GM12878 (cell line): ENCODE measurements at regions not wholly inside any gene's neighbourhood (a gene's known extent, or its start where the extent isn't known, plus 50 kb on each side); places are given as distances from the start of the nearest gene placed in this dataset.

ENCODE experiments used
- ATAC-seq: fragments of 200-7000 bp; cut with Tn5 transposase; 3 replicates; pipeline ENCODE4 v1.9.1; 2020; ENCODE audit warnings: mild to moderate bottlenecking, moderate library complexity
- BruUV-seq: library from RNA; stranded (reverse); fragments of 400-500 nt; replicated peaks from 2 replicates; lab custom pipeline; 2021; lab: Mats Ljungman, UMichigan
- CTCF ChIA-PET: fragments of 300-600 bp; sonication (Branson Sonifier 250); formaldehyde crosslinking; extraction: SDS; loops from one replicate; lab custom pipeline; 2021; ENCODE audit warnings: inconsistent platforms; lab: Yijun Ruan, JAX
- POLR2A ChIA-PET: fragments of 350-600 bp; formaldehyde crosslinking; extraction: SDS; loops from one replicate; lab custom pipeline; 2021; ENCODE audit warnings: inconsistent platforms; lab: Charles Lee
- RAD21 ChIA-PET: fragments of 300-600 bp; sonication (Branson Sonifier 250); formaldehyde crosslinking; loops from one replicate; lab custom pipeline; 2023; ENCODE audit warnings: antibody characterized with exemption; ENCODE audit not compliant: unreplicated experiment; lab: Charles Lee
- SMC1A ChIA-PET: fragments of 300-600 bp; sonication (Branson Sonifier 250); formaldehyde crosslinking; loops from one replicate; lab custom pipeline; 2023; ENCODE audit not compliant: unreplicated experiment, uncharacterized antibody; lab: Charles Lee
- DNase-seq: peaks from one replicate; pipeline ENCODE4 v3.0.0-alpha.2; 2011; ENCODE audit warnings: low read depth, low spot score
- FAIRE-seq: peaks from 3 replicates; lab custom pipeline; 2011; peaks lifted over from hg19 to GRCh38; lab: Jason Lieb, UNC
- H2AFZ ChIP-seq: 2 replicates; pipeline ENCODE4 v1.6.0; 2011; ENCODE audit warnings: low read depth, low read length, control low read depth; ENCODE audit not compliant: control insufficient read depth
- H3K27ac ChIP-seq: 2 replicates; pipeline ENCODE4 v1.5.1; 2011; ENCODE audit warnings: control low read depth; ENCODE audit not compliant: control insufficient read depth, insufficient read depth
- H3K27me3 ChIP-seq, 2 experiments: replicated peaks in 1 of 2; 2 replicates each; pipeline versions ENCODE4 v1.6.0 to v1.6.1; 2011; ENCODE audit warnings: low read length in 1 of 2; ENCODE audit not compliant: control insufficient read depth in 2 of 2, insufficient read depth in 2 of 2
- H3K36me3 ChIP-seq, 2 experiments: 2 replicates each; pipeline ENCODE4 v1.5.1; 2011; ENCODE audit warnings: low read length in 1 of 2; ENCODE audit not compliant: control insufficient read depth in 2 of 2, insufficient read depth in 2 of 2
- H3K4me1 ChIP-seq: 2 replicates; pipeline ENCODE4 v1.6.1; 2011; ENCODE audit warnings: mild to moderate bottlenecking, low read length, moderate library complexity, mixed read lengths; ENCODE audit not compliant: control insufficient read depth, insufficient read depth
- H3K4me2 ChIP-seq: 2 replicates; pipeline ENCODE4 v1.6.0; 2011; ENCODE audit warnings: control low read depth; ENCODE audit not compliant: control insufficient read depth, insufficient read depth
- H3K4me3 ChIP-seq: fragments of 200-600 bp; sonication (generic); 2 replicates; pipeline ENCODE4 v1.5.1; 2016
- H3K79me2 ChIP-seq: 2 replicates; pipeline ENCODE4 v1.6.0; 2011; ENCODE audit warnings: low read length; ENCODE audit not compliant: control insufficient read depth, insufficient read depth
- H3K9ac ChIP-seq: 2 replicates; pipeline ENCODE4 v1.8.0; 2011; ENCODE audit warnings: low read length, control low read depth, mixed read lengths; ENCODE audit not compliant: control insufficient read depth, insufficient read depth
- H3K9me3 ChIP-seq: replicated peaks from 3 replicates; pipeline ENCODE4 v1.5.1; 2011; ENCODE audit warnings: mild to moderate bottlenecking, low read length; ENCODE audit not compliant: control insufficient read depth, insufficient read depth
- H4K20me1 ChIP-seq: 2 replicates; pipeline ENCODE4 v1.6.0; 2011; ENCODE audit not compliant: control insufficient read depth, insufficient read depth
- IRF3 ChIP-seq: fragments of 450-650 bp; IDR thresholded peaks from 2 replicates; pipeline ENCODE4 v1.6.1; 2014; ENCODE audit warnings: mild to moderate bottlenecking
- MTA3 ChIP-seq: IDR thresholded peaks from 2 replicates; pipeline ENCODE4 v1.6.1; 2012; ENCODE audit warnings: low read length, inconsistent platforms, borderline replicate concordance
- SUPT20H ChIP-seq: IDR thresholded peaks from 2 replicates; pipeline ENCODE4 v1.6.1; 2011; ENCODE audit warnings: low read depth, mild to moderate bottlenecking, low read length, moderate library complexity, borderline replicate concordance; ENCODE audit not compliant: control insufficient read depth
- TCF3 ChIP-seq: IDR thresholded peaks from 2 replicates; pipeline ENCODE4 v1.6.1; 2012; ENCODE audit warnings: low read depth, mild to moderate bottlenecking, low read length, borderline replicate concordance; ENCODE audit not compliant: insufficient read depth
- ZNF592 ChIP-seq: fragments of 450-650 bp; IDR thresholded peaks from 2 replicates; pipeline ENCODE4 v1.6.1; 2017; ENCODE audit warnings: mild to moderate bottlenecking, moderate library complexity
- whole genome bisulfite sequencing: methylation state at CpG from one replicate; pipeline ENCODE4 v1.1.6; 2016; ENCODE audit warnings: low lambda C conversion rate; ENCODE audit not compliant: insufficient replicate concordance, insufficient coverage; ENCODE audit errors: missing lambda C conversion rate; 5-methylcytosine and 5-hydroxymethylcytosine counted together
- in situ Hi-C: fragments of 300-500 bp; cut with MboI; formaldehyde crosslinking; loops from 9 replicates; pipeline ENCODE4 v1.14.3; 2018; ENCODE audit warnings: mixed read lengths
- intact Hi-C: fragments of 100-400 bp; cut with micrococcal nuclease; formaldehyde crosslinking; loops from one replicate; pipeline ENCODE4 v1.14.2; 2022; ENCODE audit not compliant: unreplicated experiment
- TF ChIP-seq, protein P1 (sequence below): fragments of 450-650 bp; IDR thresholded peaks from 2 replicates; pipeline ENCODE4 v1.6.1; 2017; ENCODE audit warnings: borderline replicate concordance

- no peak for TF ChIP-seq SUPT20H
These were observed 102.5 kb upstream of the MAF start (continued) for GRCh38 chr16:79703066-79703465.

DNA sequence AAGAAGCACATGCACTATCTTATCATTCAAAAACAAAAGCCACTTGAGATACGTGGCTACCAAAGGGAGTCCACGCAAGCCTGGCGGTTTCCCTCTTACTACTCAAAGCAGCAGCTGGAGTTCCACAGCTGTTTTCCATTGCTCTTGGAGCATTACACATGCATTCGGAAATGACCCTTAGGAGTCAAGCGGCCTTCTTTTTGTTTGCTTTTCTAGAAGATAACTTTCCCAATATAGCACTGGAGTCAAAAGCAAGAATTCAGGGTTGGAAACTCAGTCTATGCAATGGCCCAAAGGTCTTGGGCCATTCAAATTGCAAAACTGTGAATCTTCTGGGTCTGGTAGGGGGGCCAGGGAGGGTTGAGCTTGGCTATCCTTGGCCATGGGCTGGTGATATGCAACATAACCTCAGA is 97.8 kb upstream of the MAF start:
- BruUV-seq, result no TSS peak
- no peak for DNase-seq
- TF ChIP-seq MTA3 (no peak), IRF3 (no peak), TCF3 (no peak), ZNF592 (no peak)
- TF ChIP-seq, protein P1, sequence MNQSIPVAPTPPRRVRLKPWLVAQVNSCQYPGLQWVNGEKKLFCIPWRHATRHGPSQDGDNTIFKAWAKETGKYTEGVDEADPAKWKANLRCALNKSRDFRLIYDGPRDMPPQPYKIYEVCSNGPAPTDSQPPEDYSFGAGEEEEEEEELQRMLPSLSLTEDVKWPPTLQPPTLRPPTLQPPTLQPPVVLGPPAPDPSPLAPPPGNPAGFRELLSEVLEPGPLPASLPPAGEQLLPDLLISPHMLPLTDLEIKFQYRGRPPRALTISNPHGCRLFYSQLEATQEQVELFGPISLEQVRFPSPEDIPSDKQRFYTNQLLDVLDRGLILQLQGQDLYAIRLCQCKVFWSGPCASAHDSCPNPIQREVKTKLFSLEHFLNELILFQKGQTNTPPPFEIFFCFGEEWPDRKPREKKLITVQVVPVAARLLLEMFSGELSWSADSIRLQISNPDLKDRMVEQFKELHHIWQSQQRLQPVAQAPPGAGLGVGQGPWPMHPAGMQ, result no peak

More for the DNA sequence above, 97.8 kb upstream of the MAF start:
- 23% methylated on average over 5 of the region's 5 CpGs for WGBS
- Histone ChIP-seq H3K27ac (no peak overlapping the region), H3K4me3 (no peak overlapping the region), H3K79me2 (no peaks in the 10 kb centered on the region), H3K4me1 (no peaks in the 10 kb centered on the region), H4K20me1 (no peaks in the 10 kb centered on the region), H3K9ac (no peak overlapping the region), H2AFZ (no peak overlapping the region), H3K27me3 (no peaks in the 10 kb centered on the region), H3K4me2 (no peak overlapping the region), H3K9me3 (no peaks in the 10 kb centered on the region), H3K36me3 (no peaks in the 10 kb centered on the region)
- ATAC-seq (no peak), FAIRE-seq (no peak)
- intact Hi-C loops (no loop called here), in situ Hi-C loops (no loop called here)
- ChIA-PET SMC1A (no interaction called here), POLR2A (no interaction called here), CTCF (no interaction called here), RAD21 (no interaction called here)
